DND-41 (cell line): ENCODE measurements at regions not wholly inside any gene's neighbourhood (a gene's known extent, or its start where the extent isn't known, plus 50 kb on each side); places are given as distances from the start of the nearest gene placed in this dataset.

Source experiments
- ATAC-seq: fragments of 200-7000 bp; cut with Tn5 transposase; 3 replicates; pipeline ENCODE4 v1.9.1; 2021; ENCODE audit warnings: low read depth; ENCODE audit not compliant: insufficient read depth
- DNase-seq: peaks from one replicate; pipeline ENCODE4 v3.0.0-alpha.2; 2020
- H2AFZ ChIP-seq: 2 replicates; pipeline ENCODE4 v1.6.0; 2012; ENCODE audit warnings: low read depth, low read length
- H3K27ac ChIP-seq: 2 replicates; pipeline ENCODE4 v1.5.1; 2012; ENCODE audit warnings: low read length, inconsistent platforms
- H3K27me3 ChIP-seq: fragments of 200-600 bp; sonication (generic); 2 replicates; pipeline ENCODE4 v1.6.0; 2012; ENCODE audit warnings: low read length, mild to moderate bottlenecking, inconsistent platforms; ENCODE audit not compliant: insufficient read depth, poor library complexity
- H3K36me3 ChIP-seq: 2 replicates; pipeline ENCODE4 v1.5.1; 2012; ENCODE audit warnings: low read length, inconsistent platforms; ENCODE audit not compliant: insufficient read depth
- H3K4me1 ChIP-seq: 2 replicates; pipeline ENCODE4 v1.5.1; 2012; ENCODE audit warnings: mild to moderate bottlenecking, low read length; ENCODE audit not compliant: insufficient read depth
- H3K4me2 ChIP-seq: 2 replicates; pipeline ENCODE4 v1.6.0; 2012; ENCODE audit warnings: mild to moderate bottlenecking, moderate library complexity, low read length, inconsistent platforms; ENCODE audit not compliant: insufficient read depth
- H3K4me3 ChIP-seq, 2 experiments: fragments of 200-600 bp in 1 of 2; shearing (Covaris generic) in 1 of 2; 2 replicates each; pipeline ENCODE4 v1.5.1; 2012 to 2016; ENCODE audit warnings: inconsistent platforms in 2 of 2, low read length in 2 of 2, mild to moderate bottlenecking in 2 of 2, low read depth in 1 of 2, moderate library complexity in 1 of 2
- H3K79me2 ChIP-seq: 2 replicates; pipeline ENCODE4 v1.6.0; 2012; ENCODE audit warnings: low read length, inconsistent platforms; ENCODE audit not compliant: insufficient read depth
- H3K9ac ChIP-seq: 2 replicates; pipeline ENCODE4 v1.6.0; 2012; ENCODE audit warnings: low read depth, mild to moderate bottlenecking, inconsistent platforms, low read length, moderate library complexity
- H3K9me3 ChIP-seq: 2 replicates; pipeline ENCODE4 v1.5.1; 2012; ENCODE audit warnings: low read length, moderate library complexity, mild to moderate bottlenecking, inconsistent platforms; ENCODE audit not compliant: insufficient read depth, severe bottlenecking
- H4K20me1 ChIP-seq: 2 replicates; pipeline ENCODE4 v1.6.0; 2012; ENCODE audit warnings: low read length; ENCODE audit not compliant: insufficient read depth
- CTCF ChIP-seq: IDR thresholded peaks from 2 replicates; pipeline ENCODE4 v1.5.1; 2012; ENCODE audit warnings: borderline replicate concordance, low read length, moderate library complexity, mild to moderate bottlenecking; ENCODE audit not compliant: poor library complexity, severe bottlenecking; ENCODE audit errors: extremely low read depth
- EZH2 ChIP-seq: IDR thresholded peaks from 3 replicates; pipeline ENCODE4 v1.6.1; 2012; ENCODE audit warnings: borderline replicate concordance, low read depth, mild to moderate bottlenecking, moderate library complexity, low read length, inconsistent platforms; ENCODE audit not compliant: severe bottlenecking

- Histone ChIP-seq H3K4me3 (no peak overlapping the region), H4K20me1 (no peaks in the 10 kb centered on the region), H3K27me3 (no peaks in the 10 kb centered on the region), H2AFZ (no peak overlapping the region), H3K4me2 (no peak overlapping the region), H3K9me3 (no peaks in the 10 kb centered on the region), H3K4me1 (no peaks in the 10 kb centered on the region), H3K36me3 (no peaks in the 10 kb centered on the region), H3K79me2 (no peaks in the 10 kb centered on the region), H3K9ac (no peak overlapping the region), H3K27ac (no peak overlapping the region)
- no peak for ATAC-seq
- no peak for DNase-seq
- no peak for TF ChIP-seq CTCF
- TF ChIP-seq EZH2, result no peak
Observed at GRCh38 chr9:88691091-88691490, 156.1 kb downstream of the NXNL2 start.

GRCh38 chr9:88691811-88692210, 156.8 kb downstream of the NXNL2 start:
- no peaks in the 10 kb centered on the region for H3K27me3 ChIP-seq
- no peak overlapping the region for H3K27ac ChIP-seq
- ATAC-seq (no peak), DNase-seq (no peak)
- H3K9ac ChIP-seq, result no peak overlapping the region
- no peak overlapping the region for H3K4me3 ChIP-seq
- H2AFZ ChIP-seq, result no peak overlapping the region
- H4K20me1 ChIP-seq, result no peaks in the 10 kb centered on the region
- H3K36me3 ChIP-seq, result no peaks in the 10 kb centered on the region
- H3K79me2 ChIP-seq, result no peaks in the 10 kb centered on the region
- TF ChIP-seq EZH2 (no peak), CTCF (no peak)
- no peaks in the 10 kb centered on the region for H3K9me3 ChIP-seq
- H3K4me2 ChIP-seq, result no peak overlapping the region
- H3K4me1 ChIP-seq, result no peaks in the 10 kb centered on the region

- Histone ChIP-seq H3K79me2 (no peaks in the 10 kb centered on the region), H2AFZ (no peak overlapping the region)
Observed at GRCh38 chr9:88692827-88693226, 157.8 kb downstream of the NXNL2 start.

More at GRCh38 chr9:88692827-88693226, 157.8 kb downstream of the NXNL2 start:
- Histone ChIP-seq H4K20me1 (no peaks in the 10 kb centered on the region), H3K36me3 (no peaks in the 10 kb centered on the region), H3K4me1 (no peaks in the 10 kb centered on the region), H3K4me2 (no peak overlapping the region), H3K27me3 (no peaks in the 10 kb centered on the region), H3K27ac (no peak overlapping the region), H3K9ac (no peak overlapping the region), H3K9me3 (no peaks in the 10 kb centered on the region), H3K4me3 (no peak overlapping the region)
- DNase-seq (no peak), ATAC-seq (no peak)
- TF ChIP-seq EZH2 (no peak), CTCF (no peak)
